GM18526 (cell line): ENCODE measurements at regions not wholly inside any gene's neighbourhood (a gene's known extent, or its start where the extent isn't known, plus 50 kb on each side); places are given as distances from the start of the nearest gene placed in this dataset.

ENCODE experiments used
- POLR2A ChIP-seq: IDR thresholded peaks from 3 replicates; pipeline ENCODE4 v1.6.1; 2011; ENCODE audit not compliant: insufficient read length; ENCODE audit errors: extremely low read depth

DNA sequence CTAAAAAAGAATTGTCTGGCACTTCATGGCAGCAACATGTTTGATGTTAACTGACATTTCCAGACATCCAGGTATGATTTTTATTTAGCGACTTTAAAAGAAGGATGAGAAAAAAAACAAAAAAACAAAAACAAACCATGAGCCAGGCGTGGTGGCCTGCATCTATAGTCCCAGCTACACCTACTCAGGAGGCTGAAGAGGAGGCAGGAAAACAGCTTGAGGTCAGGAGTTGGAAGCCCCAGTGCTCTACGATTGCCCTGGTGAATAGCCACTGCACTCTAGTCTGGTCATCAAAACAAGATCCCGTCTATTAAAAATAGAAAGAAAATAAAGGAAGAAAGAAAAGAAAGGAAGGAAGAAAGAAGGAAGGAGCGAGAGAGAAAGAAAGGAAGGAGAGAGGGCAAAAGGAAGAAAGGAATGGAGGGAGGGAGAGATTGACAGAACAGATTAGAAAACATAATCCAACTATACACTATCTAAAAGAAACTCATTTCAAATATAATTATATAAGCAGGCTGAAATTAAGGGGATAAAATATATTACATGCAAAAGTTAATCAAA, 141.6 kb downstream of the TRIM27 start:
- no peak for TF ChIP-seq POLR2A

DNA sequence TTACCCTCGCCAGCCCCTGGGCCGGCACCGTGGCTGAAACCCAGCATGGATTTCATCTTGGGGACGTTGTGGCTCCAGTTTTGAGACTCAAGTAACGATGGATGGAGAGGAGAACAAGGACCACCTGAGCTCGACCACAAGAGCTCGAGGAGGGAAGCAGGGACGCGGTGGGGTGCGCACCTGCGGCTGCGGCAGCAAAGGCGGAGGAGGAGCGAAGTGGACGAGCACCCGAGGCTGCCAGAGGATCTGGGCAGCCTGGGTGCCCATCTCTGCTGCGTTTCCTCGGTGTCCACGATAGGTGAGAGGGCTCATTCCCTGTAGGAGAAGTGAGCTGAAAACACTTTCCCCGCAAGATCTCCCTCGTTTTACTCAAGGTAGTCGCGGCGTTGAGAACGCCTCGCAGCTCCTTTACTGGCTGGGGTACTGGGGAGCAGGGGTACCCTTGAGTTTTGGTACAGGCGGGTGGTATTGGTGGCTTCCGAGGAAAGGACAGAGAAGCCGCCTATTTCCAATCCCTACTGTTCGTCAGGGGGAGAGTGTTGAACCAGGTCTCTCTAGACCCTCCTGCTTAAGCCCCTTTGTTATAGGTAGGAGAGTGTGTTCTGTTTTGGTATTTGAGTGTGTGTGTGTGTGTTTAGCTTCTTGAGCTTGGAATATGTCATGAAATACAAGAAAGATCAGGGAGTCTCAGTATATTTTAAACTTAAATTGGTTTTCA, 137.7 kb downstream of the TRIM27 start:
- TF ChIP-seq POLR2A: no peak

DNA sequence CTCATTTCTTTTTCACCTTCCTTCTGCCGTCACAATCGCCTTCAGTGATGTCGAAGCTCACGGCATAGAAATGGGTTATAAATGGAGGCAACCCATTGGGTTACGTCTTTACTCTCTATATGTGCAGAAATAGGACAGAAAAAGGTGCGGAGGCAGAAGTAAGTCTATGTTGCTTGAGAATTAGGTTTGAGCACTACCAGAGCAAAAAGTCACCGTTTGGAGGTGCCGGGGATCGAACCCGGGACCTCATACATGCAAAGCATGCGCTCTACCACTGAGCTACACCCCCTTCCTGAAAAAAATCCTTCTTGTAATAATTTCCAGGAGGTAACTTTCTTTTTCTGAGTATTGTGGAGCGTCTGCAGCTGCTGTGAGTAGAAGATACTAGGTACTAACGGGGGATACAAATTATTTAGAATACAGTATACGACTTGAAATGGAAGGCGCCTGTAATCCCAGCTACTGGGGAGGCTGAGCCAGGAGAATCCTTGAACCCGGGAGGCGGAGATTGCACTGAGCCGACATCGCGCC, 134.2 kb downstream of the TRIM27 start:
- TF ChIP-seq POLR2A: no peak

DNA sequence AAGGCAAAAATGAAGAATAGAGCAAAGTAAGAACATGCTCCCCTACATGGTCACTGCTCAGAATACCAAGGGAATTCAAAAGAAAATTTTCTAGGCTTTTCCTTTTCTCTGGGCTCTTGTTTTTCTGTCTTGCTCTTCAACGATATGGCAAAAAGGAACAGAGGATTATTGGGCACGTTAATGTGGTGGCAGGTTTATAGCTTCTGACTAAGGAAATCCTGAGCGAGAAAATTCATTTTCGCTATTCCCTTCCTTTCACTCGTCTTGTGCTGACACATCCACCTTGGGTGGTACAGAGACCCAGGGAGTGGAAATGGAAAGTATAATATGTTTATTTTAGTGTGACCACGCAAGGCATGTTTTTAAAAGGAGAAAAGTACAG, 132.8 kb downstream of the TRIM27 start:
- no peak for TF ChIP-seq POLR2A

DNA sequence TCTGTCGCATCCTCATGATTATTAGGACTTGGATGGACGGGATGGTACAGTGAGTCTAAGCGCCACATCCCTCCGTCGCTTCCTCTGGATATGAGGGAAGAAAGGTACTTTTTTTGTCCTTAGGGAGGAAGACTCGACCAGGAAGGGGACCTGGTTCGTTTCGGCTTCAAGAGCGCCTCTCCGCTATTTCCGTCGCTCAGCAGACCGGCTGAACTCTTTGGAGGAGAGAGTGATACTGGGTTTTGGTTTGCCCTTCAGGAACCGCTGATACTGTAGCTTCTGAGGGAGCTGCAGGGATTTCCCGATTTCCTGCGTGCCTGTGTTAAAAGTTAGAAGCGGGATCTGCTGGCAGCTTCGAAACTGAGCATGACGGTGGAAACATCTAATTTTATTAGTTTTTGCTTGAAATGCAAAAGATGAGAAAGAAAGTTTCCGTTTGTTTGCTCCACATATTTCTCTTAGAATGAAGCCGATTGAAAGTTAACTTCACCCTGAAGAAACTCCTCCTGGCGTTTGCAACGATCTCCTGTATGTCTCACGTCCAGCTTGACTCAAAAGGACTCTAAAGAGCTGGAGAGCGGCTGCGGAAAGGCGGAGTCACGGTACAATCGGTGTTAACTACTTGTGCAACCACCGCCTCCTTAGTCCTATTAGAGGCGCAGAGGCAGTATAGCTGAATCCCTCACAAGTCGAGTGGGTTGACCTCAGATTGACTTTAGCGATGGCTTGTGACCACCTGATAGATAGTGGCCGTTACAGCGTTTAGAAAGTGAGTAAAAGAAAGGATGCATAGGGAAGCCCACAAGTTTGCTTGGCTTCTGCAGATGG, 129.4 kb downstream of the TRIM27 start:
- no peak for TF ChIP-seq POLR2A

DNA sequence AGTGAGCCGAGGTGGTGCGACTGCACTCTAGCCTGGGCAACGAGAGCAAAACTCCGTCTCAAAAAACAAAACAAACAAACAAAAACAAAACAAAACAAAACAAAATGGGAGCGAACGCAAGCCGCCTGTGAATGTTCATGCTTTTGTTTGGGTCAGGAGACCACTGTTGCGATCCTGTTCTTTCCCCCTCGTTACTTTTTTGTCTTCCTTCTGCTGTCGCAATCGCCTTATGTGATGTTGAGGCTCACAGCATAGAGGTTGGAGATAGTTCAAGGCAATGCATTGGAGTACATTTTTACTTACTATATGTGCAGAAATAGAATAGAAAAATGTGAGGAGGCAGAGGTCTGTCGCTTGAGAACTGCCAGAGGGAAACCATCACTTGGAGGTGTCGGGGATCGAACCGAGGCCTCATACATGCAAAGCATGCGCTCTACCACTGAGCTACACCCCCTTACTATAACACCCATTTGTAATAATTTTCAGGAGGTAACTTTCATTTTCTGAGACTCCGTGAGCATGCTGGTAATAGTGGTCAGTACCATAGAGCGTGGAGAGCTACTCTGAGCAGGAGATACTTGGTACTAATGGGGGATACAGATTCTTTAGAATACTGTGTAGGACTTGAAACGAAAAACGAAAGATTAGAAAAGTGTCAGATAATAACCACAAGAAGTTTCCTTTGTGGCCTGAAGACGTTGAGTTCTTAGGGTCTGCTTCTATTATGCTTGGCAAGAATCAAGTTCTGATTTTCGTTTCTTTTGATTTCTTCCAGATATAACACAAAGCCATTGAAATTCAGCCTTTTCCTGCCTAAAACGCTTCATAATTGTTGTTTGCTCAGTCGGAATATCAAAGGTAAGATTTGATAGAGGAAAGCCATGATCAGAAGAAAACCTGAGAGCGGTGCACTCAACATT, 121.1 kb downstream of the TRIM27 start:
- TF ChIP-seq POLR2A: no peak

GRCh38 chr6:28803337-28803709, 120.5 kb downstream of the TRIM27 start:
- no peak for TF ChIP-seq POLR2A

GRCh38 chr6:28807682-28808280, 116.0 kb downstream of the TRIM27 start:
- TF ChIP-seq POLR2A: no peak

GRCh38 chr6:28808383-28808782, 115.4 kb downstream of the TRIM27 start:
- TF ChIP-seq POLR2A: no peak

DNA sequence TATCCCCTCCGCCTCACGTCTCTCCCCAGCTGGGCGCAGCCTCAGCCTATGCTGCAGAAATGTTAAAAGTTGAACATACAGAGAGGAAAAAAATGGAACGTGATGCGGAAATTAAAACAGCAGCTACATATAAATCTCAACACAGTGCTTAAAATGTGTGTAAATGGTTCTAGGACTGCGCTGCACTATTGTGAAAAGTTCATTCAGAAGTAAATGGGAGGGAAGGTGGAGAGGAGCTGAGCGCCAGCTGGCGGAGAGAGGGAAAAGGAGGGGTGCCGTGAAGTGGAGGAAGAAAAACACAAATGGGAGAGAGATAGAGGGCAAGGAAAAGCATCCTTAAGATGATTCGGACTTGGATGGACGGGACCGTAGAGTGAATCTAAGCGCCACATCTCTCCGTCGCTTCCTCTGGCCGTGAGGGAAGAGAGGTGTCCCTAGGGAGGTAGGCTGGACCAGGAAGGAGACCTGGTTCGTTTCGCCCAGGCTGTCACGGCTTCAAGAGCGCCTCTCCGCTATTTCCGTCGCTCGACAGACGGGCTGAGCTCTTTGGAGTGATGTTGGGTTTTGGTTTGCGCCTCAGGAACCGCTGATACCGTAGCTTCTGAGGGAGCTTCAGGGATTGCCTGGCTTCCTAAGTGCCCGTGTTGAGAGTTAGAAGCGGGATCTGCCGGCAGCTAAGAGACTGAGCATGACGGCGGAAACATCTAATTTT, 113.7 kb downstream of the TRIM27 start:
- no peak for TF ChIP-seq POLR2A

DNA sequence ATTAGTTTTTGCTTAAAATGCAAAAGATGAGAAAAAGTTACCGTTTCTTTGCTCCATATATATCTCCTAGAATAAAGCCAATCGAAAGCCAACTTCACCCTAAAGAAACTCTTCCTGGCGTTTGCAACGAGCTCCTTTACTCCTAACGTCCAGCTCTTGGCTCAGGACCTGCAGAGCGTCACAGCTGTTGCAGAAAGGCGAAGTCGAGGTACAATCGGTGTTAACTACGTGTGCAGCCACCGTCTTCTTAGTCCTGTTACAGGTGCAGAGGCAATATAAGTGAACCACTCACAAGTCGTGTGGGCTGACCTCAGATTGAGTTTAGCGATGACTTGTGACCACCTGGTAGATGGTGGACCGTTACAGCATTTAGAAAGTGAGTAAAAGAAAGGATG, 113.1 kb downstream of the TRIM27 start:
- TF ChIP-seq POLR2A: no peak

DNA sequence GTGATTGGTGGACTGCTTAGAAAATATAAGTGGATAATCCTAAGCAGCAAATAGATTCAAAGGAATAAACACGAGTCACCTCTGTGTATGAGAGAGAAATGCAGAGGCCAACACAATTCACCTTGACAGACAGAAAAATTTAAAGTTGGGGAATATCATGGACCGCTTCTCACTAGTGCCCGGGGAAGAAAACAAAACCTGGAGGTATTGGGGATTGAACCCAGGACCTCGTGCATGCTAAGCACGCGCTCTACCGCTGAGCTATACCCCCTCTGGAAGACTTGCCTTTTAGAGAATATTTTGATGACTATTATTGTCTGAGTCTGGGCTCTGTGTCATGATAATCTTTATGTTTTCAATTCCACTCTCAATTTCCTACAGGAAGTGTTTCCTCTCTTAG, 111.9 kb downstream of the TRIM27 start:
- no peak for TF ChIP-seq POLR2A

- no peak for TF ChIP-seq POLR2A
These were observed 110.8 kb downstream of the TRIM27 start for GRCh38 chr6:28812778-28813569.
